ENCODE measurements at regions not wholly inside any gene's neighbourhood (a gene's known extent, or its start where the extent isn't known, plus 50 kb on each side); places are given as distances from the start of the nearest gene placed in this dataset.
A peak's percentile ranks its signal among the peaks of the same experiment; 100 is the strongest.

DNA sequence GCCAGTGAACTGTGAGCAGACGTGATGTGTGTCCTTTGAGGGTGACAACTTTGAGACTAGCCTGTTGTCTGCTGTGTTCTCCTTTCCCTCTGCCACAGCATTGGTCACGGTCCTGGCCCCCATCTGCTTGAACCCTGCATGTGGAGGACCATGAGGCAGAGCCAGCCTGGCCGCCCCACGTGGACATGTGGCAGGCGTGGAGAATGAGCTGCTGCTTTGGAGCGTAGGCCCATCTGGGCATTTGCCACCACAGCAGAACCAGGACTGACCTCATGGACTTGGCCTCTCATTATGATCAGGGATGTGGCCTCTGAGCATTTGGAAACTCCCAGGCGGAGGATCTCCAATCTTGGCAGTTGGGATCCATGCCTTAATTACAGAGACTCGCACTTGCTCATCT is 448.5 kb downstream of the TCERG1L start:
- Histone ChIP-seq H4K8ac (ENCODE audit: low read length) (no peak overlapping the region), H3K27ac (ENCODE audit: low read length, poor library complexity, severe bottlenecking) (no peak overlapping the region), H3K18ac (ENCODE audit: low read depth in 1 of 2, low read length in 2 of 2) (no peak overlapping the region), H3K4ac (ENCODE audit: low read depth in 1 of 2, low read length in 2 of 2) (no peak overlapping the region), H3K4me2 (ENCODE audit: low read length, poor library complexity, severe bottlenecking) (no peak overlapping the region), H3K23ac (ENCODE audit: low read length in 2 of 2) (no peak overlapping the region), H3K4me1 (ENCODE audit: control insufficient read depth, insufficient read depth, low read depth, low read length) (no peaks in the 10 kb centered on the region), H3K9me3 (ENCODE audit: control insufficient read depth, low read length) (peaks cover 2% of the 10 kb centered on the region), H2AK5ac (ENCODE audit: low read length, severe bottlenecking) (no peak overlapping the region), H3K27me3 (ENCODE audit: control insufficient read depth in 1 of 2, insufficient read depth in 1 of 2, low read length in 2 of 2) (no peaks in the 10 kb centered on the region), H2AFZ (ENCODE audit: low read depth, low read length) (no peak overlapping the region), H3K9ac (ENCODE audit: low read length) (no peak overlapping the region), H4K91ac (ENCODE audit: low read length) (no peak overlapping the region), H3K79me1 (replicated peaks; ENCODE audit: low read length, poor library complexity, severe bottlenecking) (no peaks in the 10 kb centered on the region), H2BK15ac (ENCODE audit: low read depth, poor library complexity, severe bottlenecking) (no peak overlapping the region), H3K14ac (ENCODE audit: low read length in 2 of 2) (no peak overlapping the region), H2BK120ac (ENCODE audit: low read depth, low read length) (no peak overlapping the region), H2BK12ac (ENCODE audit: low read length in 2 of 2) (no peak overlapping the region), H3K4me3 (ENCODE audit: insufficient read depth in 1 of 2, low read depth in 1 of 2, low read length in 2 of 2) (no peak overlapping the region), H3K36me3 (ENCODE audit: control insufficient read depth in 1 of 2, insufficient read depth in 2 of 2, low read depth in 1 of 2, low read length in 2 of 2) (no peaks in the 10 kb centered on the region), H2BK5ac (ENCODE audit: low read depth, low read length, poor library complexity, severe bottlenecking) (no peak overlapping the region)
- no peak for DNase-seq
- 80% methylated on average over 8 of the region's 8 CpGs for WGBS

- Histone ChIP-seq H3K18ac (ENCODE audit: low read depth in 1 of 2, low read length in 2 of 2) (no peak overlapping the region), H2BK12ac (ENCODE audit: low read length in 2 of 2) (no peak overlapping the region), H3K14ac (ENCODE audit: low read length in 2 of 2) (no peak overlapping the region), H4K8ac (ENCODE audit: low read length) (no peak overlapping the region), H3K4ac (ENCODE audit: low read depth in 1 of 2, low read length in 2 of 2) (no peak overlapping the region), H3K4me2 (ENCODE audit: low read length, poor library complexity, severe bottlenecking) (no peak overlapping the region), H3K27me3 (ENCODE audit: control insufficient read depth in 1 of 2, insufficient read depth in 1 of 2, low read length in 2 of 2) (no peaks in the 10 kb centered on the region), H3K4me3 (ENCODE audit: insufficient read depth in 1 of 2, low read depth in 1 of 2, low read length in 2 of 2) (peak overlapping the region in 1 of 2 experiments; percentile 4), H2BK15ac (ENCODE audit: low read depth, poor library complexity, severe bottlenecking) (no peak overlapping the region), H3K23ac (ENCODE audit: low read length in 2 of 2) (no peak overlapping the region), H3K4me1 (ENCODE audit: control insufficient read depth, insufficient read depth, low read depth, low read length) (no peaks in the 10 kb centered on the region), H3K9me3 (ENCODE audit: control insufficient read depth, low read length) (no peaks in the 10 kb centered on the region), H4K91ac (ENCODE audit: low read length) (no peak overlapping the region), H3K9ac (ENCODE audit: low read length) (no peak overlapping the region), H3K27ac (ENCODE audit: low read length, poor library complexity, severe bottlenecking) (no peak overlapping the region), H2BK120ac (ENCODE audit: low read depth, low read length) (no peak overlapping the region), H3K79me1 (replicated peaks; ENCODE audit: low read length, poor library complexity, severe bottlenecking) (no peaks in the 10 kb centered on the region), H2BK5ac (ENCODE audit: low read depth, low read length, poor library complexity, severe bottlenecking) (no peak overlapping the region), H2AK5ac (ENCODE audit: low read length, severe bottlenecking) (no peak overlapping the region), H3K36me3 (ENCODE audit: control insufficient read depth in 1 of 2, insufficient read depth in 2 of 2, low read depth in 1 of 2, low read length in 2 of 2) (no peaks in the 10 kb centered on the region), H2AFZ (ENCODE audit: low read depth, low read length) (no peak overlapping the region)
- DNase-seq, result no peak
- WGBS, result 80% methylated on average over 16 of the region's 17 CpGs
Measured at GRCh38 chr10:130864961-130865818, 446.3 kb downstream of the TCERG1L start.

GRCh38 chr10:130866857-130867256 is 444.7 kb downstream of the TCERG1L start:
- H2AFZ ChIP-seq (ENCODE audit: low read depth, low read length), result no peak overlapping the region
- no peak overlapping the region for H3K27ac ChIP-seq (ENCODE audit: low read length, poor library complexity, severe bottlenecking)
- no peak overlapping the region for H4K91ac ChIP-seq (ENCODE audit: low read length)
- H3K4me2 ChIP-seq (ENCODE audit: low read length, poor library complexity, severe bottlenecking), result no peak overlapping the region
- no peak overlapping the region for H2BK120ac ChIP-seq (ENCODE audit: low read depth, low read length)
- no peaks in the 10 kb centered on the region for H3K36me3 ChIP-seq (ENCODE audit: control insufficient read depth in 1 of 2, insufficient read depth in 2 of 2, low read depth in 1 of 2, low read length in 2 of 2)
- 89% methylated on average over 7 of the region's 7 CpGs for WGBS
- no peak overlapping the region for H3K9ac ChIP-seq (ENCODE audit: low read length)
- no peak overlapping the region for H2BK5ac ChIP-seq (ENCODE audit: low read depth, low read length, poor library complexity, severe bottlenecking)
- H3K4me1 ChIP-seq (ENCODE audit: control insufficient read depth, insufficient read depth, low read depth, low read length), result no peaks in the 10 kb centered on the region
- H3K4ac ChIP-seq (ENCODE audit: low read depth in 1 of 2, low read length in 2 of 2), result no peak overlapping the region
- no peak overlapping the region for H2AK5ac ChIP-seq (ENCODE audit: low read length, severe bottlenecking)
- H3K18ac ChIP-seq (ENCODE audit: low read depth in 1 of 2, low read length in 2 of 2), result no peak overlapping the region
- no peak for DNase-seq
- H2BK15ac ChIP-seq (ENCODE audit: low read depth, poor library complexity, severe bottlenecking), result no peak overlapping the region
- no peak overlapping the region for H3K14ac ChIP-seq (ENCODE audit: low read length in 2 of 2)
- H4K8ac ChIP-seq (ENCODE audit: low read length), result no peak overlapping the region
- H3K79me1 ChIP-seq (replicated peaks; ENCODE audit: low read length, poor library complexity, severe bottlenecking), result no peaks in the 10 kb centered on the region
- H3K9me3 ChIP-seq (ENCODE audit: control insufficient read depth, low read length), result no peaks in the 10 kb centered on the region
- no peak overlapping the region for H3K23ac ChIP-seq (ENCODE audit: low read length in 2 of 2)
- no peak overlapping the region for H3K4me3 ChIP-seq (ENCODE audit: insufficient read depth in 1 of 2, low read depth in 1 of 2, low read length in 2 of 2)
- H3K27me3 ChIP-seq (ENCODE audit: control insufficient read depth in 1 of 2, insufficient read depth in 1 of 2, low read length in 2 of 2), result no peaks in the 10 kb centered on the region
- no peak overlapping the region for H2BK12ac ChIP-seq (ENCODE audit: low read length in 2 of 2)

DNA sequence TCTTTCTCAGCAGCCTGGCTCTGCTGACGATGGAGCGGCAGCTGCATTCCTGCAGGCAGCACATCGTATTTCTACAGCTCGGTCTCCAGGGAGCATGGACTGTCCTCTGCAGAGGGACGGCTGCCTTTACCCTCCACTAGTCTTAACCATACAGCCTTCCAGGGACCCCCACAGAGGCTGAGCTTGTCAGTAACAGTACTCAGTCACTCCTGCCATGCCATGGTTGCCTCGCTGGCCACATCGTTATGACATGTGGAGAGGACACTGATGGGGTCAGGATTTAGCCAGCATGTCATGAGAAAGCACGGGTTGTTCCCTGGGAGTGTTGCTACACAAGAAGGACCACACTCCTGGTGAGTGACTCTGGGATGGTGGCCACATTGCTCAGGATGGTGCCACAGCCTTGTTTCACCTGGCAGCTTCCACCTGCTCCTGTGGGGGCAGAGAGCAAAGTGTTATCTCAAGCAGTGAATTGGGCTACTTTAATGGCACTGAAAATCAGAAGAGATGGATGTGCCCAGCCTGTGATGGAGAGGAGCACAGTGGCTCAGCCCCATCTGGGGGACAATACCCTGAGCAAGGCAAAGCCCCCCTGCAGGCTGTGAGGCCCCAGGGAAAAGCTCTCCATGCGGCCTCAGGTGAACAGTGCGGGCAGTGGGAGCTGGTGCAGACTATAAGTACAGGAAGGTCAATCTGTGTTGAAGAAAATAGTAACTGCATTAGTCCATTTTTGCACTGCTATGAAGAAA is 443.9 kb downstream of the TCERG1L start:
- Histone ChIP-seq H2BK120ac (ENCODE audit: low read depth, low read length) (no peak overlapping the region), H3K79me1 (replicated peaks; ENCODE audit: low read length, poor library complexity, severe bottlenecking) (no peaks in the 10 kb centered on the region), H3K4ac (ENCODE audit: low read depth in 1 of 2, low read length in 2 of 2) (no peak overlapping the region), H3K4me1 (ENCODE audit: control insufficient read depth, insufficient read depth, low read depth, low read length) (no peaks in the 10 kb centered on the region), H4K8ac (ENCODE audit: low read length) (no peak overlapping the region), H3K27me3 (ENCODE audit: control insufficient read depth in 1 of 2, insufficient read depth in 1 of 2, low read length in 2 of 2) (no peaks in the 10 kb centered on the region), H3K18ac (ENCODE audit: low read depth in 1 of 2, low read length in 2 of 2) (no peak overlapping the region), H3K9ac (ENCODE audit: low read length) (no peak overlapping the region), H2BK5ac (ENCODE audit: low read depth, low read length, poor library complexity, severe bottlenecking) (no peak overlapping the region), H3K4me3 (ENCODE audit: insufficient read depth in 1 of 2, low read depth in 1 of 2, low read length in 2 of 2) (no peak overlapping the region), H3K36me3 (ENCODE audit: control insufficient read depth in 1 of 2, insufficient read depth in 2 of 2, low read depth in 1 of 2, low read length in 2 of 2) (no peaks in the 10 kb centered on the region), H3K9me3 (ENCODE audit: control insufficient read depth, low read length) (no peaks in the 10 kb centered on the region), H4K91ac (ENCODE audit: low read length) (no peak overlapping the region), H3K4me2 (ENCODE audit: low read length, poor library complexity, severe bottlenecking) (no peak overlapping the region), H3K23ac (ENCODE audit: low read length in 2 of 2) (no peak overlapping the region), H2BK12ac (ENCODE audit: low read length in 2 of 2) (no peak overlapping the region), H3K27ac (ENCODE audit: low read length, poor library complexity, severe bottlenecking) (no peak overlapping the region), H2BK15ac (ENCODE audit: low read depth, poor library complexity, severe bottlenecking) (no peak overlapping the region), H3K14ac (ENCODE audit: low read length in 2 of 2) (no peak overlapping the region), H2AK5ac (ENCODE audit: low read length, severe bottlenecking) (no peak overlapping the region), H2AFZ (ENCODE audit: low read depth, low read length) (no peak overlapping the region)
- 71% methylated on average over 10 of the region's 10 CpGs for WGBS
- DNase-seq, result no peak
